Activated CD8-positive, alpha-beta memory T cell treated with anti-CD3 and anti-CD28 coated beads for 48 hours (primary cell): ENCODE measurements at regions not wholly inside any gene's neighbourhood (a gene's known extent, or its start where the extent isn't known, plus 50 kb on each side); places are given as distances from the start of the nearest gene placed in this dataset.
"Not testable (repeated sequence)": the region's sequence is repeated elsewhere in the genome, so short reads cannot be mapped to it uniquely, and the experiment has no call there.

Source experiments
- DNase-seq, 3 experiments: peaks; one replicate each; pipeline ENCODE4 v3.0.0-alpha.2; 2020; ENCODE audit warnings: low read depth in 2 of 3, low spot score in 2 of 3

- no peak for DNase-seq
Observed at GRCh38 chr3:75118779-75119178, 504.3 kb upstream of the CNTN3 start.

GRCh38 chr3:75126556-75126955, 512.1 kb upstream of the CNTN3 start:
- no peak for DNase-seq

- no peak for DNase-seq
Observed at GRCh38 chr3:75129101-75129500, 514.6 kb upstream of the CNTN3 start.

GRCh38 chr3:75136100-75136897, 521.8 kb upstream of the CNTN3 start:
- no peak for DNase-seq

- DNase-seq, result no peak
Observed at GRCh38 chr3:75138345-75138744, 523.9 kb upstream of the CNTN3 start.

- DNase-seq, result no peak
Observed at GRCh38 chr3:75140904-75141615, 523.1 kb upstream of the FRG2C start.

- DNase-seq, result no peak
Observed at GRCh38 chr3:75144406-75144805, 519.7 kb upstream of the FRG2C start.

GRCh38 chr3:75171630-75172230, 492.4 kb upstream of the FRG2C start:
- no peak for DNase-seq

GRCh38 chr3:75176937-75177336, 487.2 kb upstream of the FRG2C start:
- no peak for DNase-seq

GRCh38 chr3:75180235-75180944, 483.7 kb upstream of the FRG2C start:
- no peak for DNase-seq

GRCh38 chr3:75180945-75181298, 483.2 kb upstream of the FRG2C start:
- DNase-seq, result no peak

GRCh38 chr3:75188962-75189361, 475.2 kb upstream of the FRG2C start:
- no peak for DNase-seq

GRCh38 chr3:75192146-75192616, 471.9 kb upstream of the FRG2C start:
- peak in 1 of 3 experiments; percentile 36 for DNase-seq

GRCh38 chr3:75193797-75194196, 470.3 kb upstream of the FRG2C start:
- no peak for DNase-seq

GRCh38 chr3:75214332-75214731, 449.8 kb upstream of the FRG2C start:
- DNase-seq, result not testable (repeated sequence)

- DNase-seq, result no peak
Observed at GRCh38 chr3:75218577-75218976, 445.6 kb upstream of the FRG2C start.

GRCh38 chr3:75220932-75221331, 443.2 kb upstream of the FRG2C start:
- DNase-seq, result no peak

- no peak for DNase-seq
Observed at GRCh38 chr3:75224412-75224811, 439.7 kb upstream of the FRG2C start.

GRCh38 chr3:75232216-75232615, 431.9 kb upstream of the FRG2C start:
- DNase-seq, result no peak

GRCh38 chr3:75235631-75236030, 428.5 kb upstream of the FRG2C start:
- DNase-seq, result no peak

- DNase-seq, result no peak
Observed at GRCh38 chr3:75237053-75237452, 427.1 kb upstream of the FRG2C start.

- DNase-seq, result no peak
Observed at GRCh38 chr3:75237477-75237876, 426.7 kb upstream of the FRG2C start.
